ENCODE measurements at regions not wholly inside any gene's neighbourhood (a gene's known extent, or its start where the extent isn't known, plus 50 kb on each side); places are given as distances from the start of the nearest gene placed in this dataset.

DNA sequence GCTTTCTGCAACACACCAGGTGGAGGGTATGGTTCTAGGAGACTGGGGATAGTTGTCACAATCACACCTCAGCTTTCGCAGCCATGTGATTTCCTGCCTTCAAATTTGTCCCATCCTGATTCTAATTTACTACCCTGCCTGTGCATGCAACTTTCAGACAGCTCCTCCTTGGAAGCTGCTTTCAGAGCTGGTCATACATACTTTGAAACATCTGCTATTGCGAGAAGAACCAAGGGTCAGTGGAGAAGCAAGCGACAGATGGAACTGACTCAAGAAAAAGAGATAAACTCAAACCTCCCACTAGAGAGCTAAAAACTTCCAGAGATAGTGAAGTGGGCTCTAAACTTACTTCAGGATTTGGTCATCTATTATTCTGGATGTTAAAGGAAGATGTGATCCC is 381.7 kb upstream of the FGF13 start:
- TF ChIP-seq CTCF (conservative IDR thresholded peaks at IDR 0.05) = no peak
- Histone ChIP-seq H3K27me3 (ENCODE audit: control insufficient read depth, insufficient read depth, low read length, poor library complexity, severe bottlenecking) (no peaks in the 10 kb centered on the region), H3K4me1 (ENCODE audit: control insufficient read depth, insufficient read depth, low read length) (no peaks in the 10 kb centered on the region), H3K9me3 (ENCODE audit: control insufficient read depth, low read length) (no peaks in the 10 kb centered on the region), H3K4me3 (ENCODE audit: low read length) (no peak overlapping the region), H3K36me3 (ENCODE audit: control insufficient read depth, insufficient read depth, low read length) (no peaks in the 10 kb centered on the region), H3K9ac (ENCODE audit: extremely low read depth, low read length, poor library complexity, severe bottlenecking) (no peak overlapping the region), H3K27ac (ENCODE audit: low read depth, low read length) (no peak overlapping the region)
- Mint-ChIP-seq H3K27ac (no peak overlapping the region), H3K9me3 (no peaks in the 10 kb centered on the region), H3K4me3 (no peak overlapping the region), H3K4me1 (peaks cover 8% of the 10 kb centered on the region), H3K27me3 (ENCODE audit: insufficient read depth) (no peaks in the 10 kb centered on the region), H3K36me3 (ENCODE audit: low read depth) (peaks cover 6% of the 10 kb centered on the region)
- 100% methylated on average over 1 to 2 of the region's 3 CpGs for WGBS, 2 experiments (ENCODE audit: insufficient coverage in 1 of 2, insufficient read length in 1 of 2)
- DNase-seq = no peak

DNA sequence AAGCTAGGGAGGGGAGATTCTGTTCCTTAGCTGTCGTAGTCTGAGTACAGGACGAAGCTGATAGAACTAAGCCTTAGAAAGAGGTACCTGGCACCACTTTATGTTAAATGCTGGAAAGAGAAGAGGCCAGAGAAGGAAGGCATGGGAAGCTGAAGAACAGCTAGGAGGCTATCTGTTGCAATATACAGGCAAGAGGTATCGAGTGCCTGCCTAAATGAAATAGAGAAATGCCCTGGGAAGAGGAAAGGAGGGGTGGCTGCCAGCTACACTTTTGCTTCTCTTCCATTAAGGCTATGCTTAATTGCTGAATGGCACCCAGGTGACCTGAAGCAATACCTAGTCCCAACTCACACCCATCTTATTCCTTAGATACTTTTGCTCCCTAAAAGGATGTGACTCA is 380.4 kb upstream of the FGF13 start:
- Histone ChIP-seq H3K9me3 (ENCODE audit: control insufficient read depth, low read length) (no peaks in the 10 kb centered on the region), H3K9ac (ENCODE audit: extremely low read depth, low read length, poor library complexity, severe bottlenecking) (no peak overlapping the region), H3K27ac (ENCODE audit: low read depth, low read length) (no peak overlapping the region), H3K4me3 (ENCODE audit: low read length) (no peak overlapping the region), H3K4me1 (ENCODE audit: control insufficient read depth, insufficient read depth, low read length) (no peaks in the 10 kb centered on the region), H3K36me3 (ENCODE audit: control insufficient read depth, insufficient read depth, low read length) (no peaks in the 10 kb centered on the region), H3K27me3 (ENCODE audit: control insufficient read depth, insufficient read depth, low read length, poor library complexity, severe bottlenecking) (no peaks in the 10 kb centered on the region)
- WGBS, 2 experiments (ENCODE audit: insufficient coverage in 1 of 2, insufficient read length in 1 of 2) = 86% methylated on average over 3 of the region's 3 CpGs; no CpG with 5 or more reads in 1 of the 2 experiments
- Mint-ChIP-seq H3K27me3 (ENCODE audit: insufficient read depth) (no peaks in the 10 kb centered on the region), H3K36me3 (ENCODE audit: low read depth) (peaks cover 6% of the 10 kb centered on the region), H3K4me3 (no peak overlapping the region), H3K9me3 (no peaks in the 10 kb centered on the region), H3K27ac (no peak overlapping the region), H3K4me1 (peaks cover 14% of the 10 kb centered on the region)
- no peak for TF ChIP-seq CTCF (conservative IDR thresholded peaks at IDR 0.05)
- DNase-seq = no peak

DNA sequence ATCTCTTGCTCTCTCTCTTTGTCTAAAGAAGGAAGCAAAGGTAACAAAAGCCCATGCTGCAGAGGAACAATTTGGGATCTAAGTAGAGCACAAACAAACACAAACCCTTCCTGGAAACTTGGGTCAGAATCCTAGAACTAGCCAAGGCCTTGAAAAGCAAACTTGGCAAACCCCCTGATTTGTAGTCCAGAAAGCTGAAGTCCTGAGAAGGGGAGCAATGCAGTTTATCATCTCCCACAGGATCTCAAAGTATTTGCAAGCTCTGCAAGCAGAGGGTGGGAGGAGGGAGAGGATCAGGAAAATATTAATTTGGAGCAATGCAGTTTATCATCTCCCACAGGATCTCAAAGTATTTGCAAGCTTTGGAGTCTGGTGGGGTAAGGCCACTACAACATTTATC is 379.5 kb upstream of the FGF13 start:
- Mint-ChIP-seq H3K4me3 (no peak overlapping the region), H3K27me3 (ENCODE audit: insufficient read depth) (no peaks in the 10 kb centered on the region), H3K27ac (no peak overlapping the region), H3K4me1 (peaks cover 14% of the 10 kb centered on the region), H3K36me3 (ENCODE audit: low read depth) (peaks cover 6% of the 10 kb centered on the region), H3K9me3 (no peaks in the 10 kb centered on the region)
- TF ChIP-seq CTCF (conservative IDR thresholded peaks at IDR 0.05) = no peak
- no peak overlapping the region for H3K27ac ChIP-seq (ENCODE audit: low read depth, low read length)
- DNase-seq = no peak
- H3K4me1 ChIP-seq (ENCODE audit: control insufficient read depth, insufficient read depth, low read length) = no peaks in the 10 kb centered on the region
- H3K36me3 ChIP-seq (ENCODE audit: control insufficient read depth, insufficient read depth, low read length) = no peaks in the 10 kb centered on the region
- no peaks in the 10 kb centered on the region for H3K27me3 ChIP-seq (ENCODE audit: control insufficient read depth, insufficient read depth, low read length, poor library complexity, severe bottlenecking)
- H3K9ac ChIP-seq (ENCODE audit: extremely low read depth, low read length, poor library complexity, severe bottlenecking) = no peak overlapping the region
- no peaks in the 10 kb centered on the region for H3K9me3 ChIP-seq (ENCODE audit: control insufficient read depth, low read length)
- H3K4me3 ChIP-seq (ENCODE audit: low read length) = no peak overlapping the region

Data from endodermal cell (in vitro differentiated cells).